Activated CD8-positive, alpha-beta T cell treated with anti-CD3 and anti-CD28 coated beads, Interleukin-2, amount 10 ng/mL, durations not matched to agents 7 days and 5 days (primary cell): ENCODE measurements at regions not wholly inside any gene's neighbourhood (a gene's known extent, or its start where the extent isn't known, plus 50 kb on each side); places are given as distances from the start of the nearest gene placed in this dataset.

Experiments used
- ATAC-seq: fragments of 150-1000 bp; cut with Tn5 transposase; one replicate; pipeline ENCODE4 v1.10.0; 2021; ENCODE audit warnings: moderate library complexity
- CTCF ChIA-PET: fragments of 350-600 bp; sonication (Branson Sonifier 250); formaldehyde crosslinking; loops from one replicate; lab custom pipeline; 2021; ENCODE audit warnings: antibody characterized with exemption; lab: Charles Lee
- POLR2A ChIA-PET: fragments of 350-600 bp; sonication (Branson Sonifier 250); formaldehyde crosslinking; loops from one replicate; lab custom pipeline; 2021; ENCODE audit warnings: antibody characterized with exemption; lab: Charles Lee
- DNase-seq: peaks from one replicate; pipeline ENCODE4 v3.0.0-alpha.2; 2020
- H3K27ac Mint-ChIP-seq: one replicate; pipeline ENCODE4 v1.8.0; 2021; ENCODE audit warnings: mild to moderate bottlenecking, mixed read lengths
- H3K27me3 Mint-ChIP-seq: one replicate; pipeline ENCODE4 v1.8.0; 2021; ENCODE audit warnings: low read depth, mixed read lengths
- H3K36me3 Mint-ChIP-seq: one replicate; pipeline ENCODE4 v1.8.0; 2021; ENCODE audit warnings: low read depth, mixed read lengths
- H3K4me1 Mint-ChIP-seq: one replicate; pipeline ENCODE4 v1.8.0; 2021; ENCODE audit warnings: low read depth, mixed read lengths
- H3K4me3 Mint-ChIP-seq: one replicate; pipeline ENCODE4 v1.8.0; 2021; ENCODE audit warnings: mild to moderate bottlenecking, mixed read lengths
- H3K9me3 Mint-ChIP-seq: one replicate; pipeline ENCODE4 v1.8.0; 2022; ENCODE audit warnings: mixed read lengths; ENCODE audit not compliant: insufficient read depth

DNA sequence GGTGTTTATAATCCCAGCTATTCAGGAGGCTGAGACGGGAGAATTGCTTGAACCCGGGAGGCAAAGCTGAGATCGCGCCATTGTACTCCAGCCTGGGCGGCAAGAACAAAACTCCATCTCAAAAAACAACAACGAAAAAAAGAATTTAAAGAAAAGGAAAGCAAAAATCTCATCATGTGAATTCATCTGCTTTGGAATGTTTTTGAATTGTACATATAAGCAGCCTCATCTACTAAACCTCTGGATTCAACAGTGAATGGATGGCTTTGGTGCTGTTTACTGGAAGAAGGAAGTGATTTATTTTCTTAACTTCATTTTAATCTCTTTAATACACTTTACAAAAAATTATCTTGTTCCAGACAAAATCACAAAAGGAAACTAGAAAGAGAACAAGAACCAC is 51.8 kb upstream of the PNRC1 start:
- Mint-ChIP-seq H3K27me3 (peaks cover 10% of the 10 kb centered on the region), H3K27ac (no peak overlapping the region), H3K9me3 (no peaks in the 10 kb centered on the region), H3K36me3 (no peaks in the 10 kb centered on the region), H3K4me1 (peaks cover 4% of the 10 kb centered on the region), H3K4me3 (no peak overlapping the region)
- ChIA-PET CTCF (no interaction called here), POLR2A (no interaction called here)
- DNase-seq (no peak), ATAC-seq (no peak)

- no peak overlapping the region for H3K4me3 Mint-ChIP-seq
- H3K9me3 Mint-ChIP-seq = no peaks in the 10 kb centered on the region
- peaks cover 10% of the 10 kb centered on the region for H3K27me3 Mint-ChIP-seq
- CTCF ChIA-PET = no interaction called here
- H3K27ac Mint-ChIP-seq = no peak overlapping the region
- H3K4me1 Mint-ChIP-seq = peaks cover 4% of the 10 kb centered on the region
- ATAC-seq (no peak), DNase-seq (no peak)
- no peaks in the 10 kb centered on the region for H3K36me3 Mint-ChIP-seq
- POLR2A ChIA-PET = interaction anchor here (0.6 to 1.4 kb wide), 3 partner anchors 53 to 459 kb away, joined by 3 to 4 read pairs (median 4); partner anchors contain the start of gene PNRC1
Measured at GRCh38 chr6:89027756-89028155, 52.8 kb upstream of the PNRC1 start.

DNA sequence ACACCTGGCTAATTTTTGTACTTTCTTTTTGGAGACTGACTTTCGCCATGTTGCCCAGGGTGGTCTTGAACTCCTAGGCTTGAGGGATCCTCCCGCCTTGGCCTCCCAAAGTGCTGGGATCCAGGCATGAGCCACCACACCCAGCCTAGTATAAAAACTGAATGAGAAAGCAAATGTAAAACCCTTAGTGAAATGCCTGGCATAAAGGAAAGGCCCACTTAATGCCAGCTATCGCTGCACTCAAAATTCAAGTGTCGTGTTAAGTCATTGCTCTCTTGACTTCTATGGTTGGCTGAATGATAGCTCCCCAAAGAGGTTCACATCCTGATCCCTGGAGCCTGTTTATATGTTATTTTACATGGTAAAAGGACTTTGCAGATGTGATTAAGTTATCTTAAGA is 54.4 kb upstream of the PNRC1 start:
- DNase-seq = no peak
- CTCF ChIA-PET = no interaction called here
- H3K4me3 Mint-ChIP-seq = no peak overlapping the region
- H3K9me3 Mint-ChIP-seq = no peaks in the 10 kb centered on the region
- H3K27ac Mint-ChIP-seq = no peak overlapping the region
- POLR2A ChIA-PET = no interaction called here
- H3K4me1 Mint-ChIP-seq = no peaks in the 10 kb centered on the region
- no peaks in the 10 kb centered on the region for H3K36me3 Mint-ChIP-seq
- no peak for ATAC-seq
- H3K27me3 Mint-ChIP-seq = peaks cover 13% of the 10 kb centered on the region

GRCh38 chr6:89025633-89026032 is 54.9 kb upstream of the PNRC1 start:
- H3K36me3 Mint-ChIP-seq = no peaks in the 10 kb centered on the region
- ATAC-seq (no peak), DNase-seq (no peak)
- no peak overlapping the region for H3K27ac Mint-ChIP-seq
- no peak overlapping the region for H3K4me3 Mint-ChIP-seq
- no peaks in the 10 kb centered on the region for H3K4me1 Mint-ChIP-seq
- ChIA-PET POLR2A (no interaction called here), CTCF (no interaction called here)
- peaks cover 10% of the 10 kb centered on the region for H3K27me3 Mint-ChIP-seq
- H3K9me3 Mint-ChIP-seq = no peaks in the 10 kb centered on the region

DNA sequence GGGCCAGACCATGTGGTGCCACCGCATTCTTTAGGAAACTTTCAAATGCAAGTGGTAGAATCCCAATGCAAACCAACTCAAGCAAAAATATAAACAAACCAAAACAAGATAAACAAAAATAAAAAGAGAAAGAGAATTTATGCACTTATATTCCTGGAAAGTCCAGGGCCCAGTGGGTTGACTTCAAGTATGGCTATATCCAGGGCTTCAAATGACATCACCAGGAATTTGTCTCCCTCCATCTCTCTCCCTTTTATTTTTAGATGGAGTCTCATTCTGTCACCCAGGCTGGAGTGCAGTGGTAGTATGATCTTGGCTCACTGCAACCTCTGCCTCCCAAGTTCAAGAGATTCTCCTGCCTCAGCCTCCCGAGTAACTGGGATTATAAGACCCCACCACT is 56.1 kb upstream of the PNRC1 start:
- no peak overlapping the region for H3K4me3 Mint-ChIP-seq
- H3K27me3 Mint-ChIP-seq = peaks cover 10% of the 10 kb centered on the region
- no peaks in the 10 kb centered on the region for H3K4me1 Mint-ChIP-seq
- ATAC-seq = no peak
- H3K36me3 Mint-ChIP-seq = no peaks in the 10 kb centered on the region
- ChIA-PET POLR2A (no interaction called here), CTCF (no interaction called here)
- DNase-seq = no peak
- no peaks in the 10 kb centered on the region for H3K9me3 Mint-ChIP-seq
- no peak overlapping the region for H3K27ac Mint-ChIP-seq

DNA sequence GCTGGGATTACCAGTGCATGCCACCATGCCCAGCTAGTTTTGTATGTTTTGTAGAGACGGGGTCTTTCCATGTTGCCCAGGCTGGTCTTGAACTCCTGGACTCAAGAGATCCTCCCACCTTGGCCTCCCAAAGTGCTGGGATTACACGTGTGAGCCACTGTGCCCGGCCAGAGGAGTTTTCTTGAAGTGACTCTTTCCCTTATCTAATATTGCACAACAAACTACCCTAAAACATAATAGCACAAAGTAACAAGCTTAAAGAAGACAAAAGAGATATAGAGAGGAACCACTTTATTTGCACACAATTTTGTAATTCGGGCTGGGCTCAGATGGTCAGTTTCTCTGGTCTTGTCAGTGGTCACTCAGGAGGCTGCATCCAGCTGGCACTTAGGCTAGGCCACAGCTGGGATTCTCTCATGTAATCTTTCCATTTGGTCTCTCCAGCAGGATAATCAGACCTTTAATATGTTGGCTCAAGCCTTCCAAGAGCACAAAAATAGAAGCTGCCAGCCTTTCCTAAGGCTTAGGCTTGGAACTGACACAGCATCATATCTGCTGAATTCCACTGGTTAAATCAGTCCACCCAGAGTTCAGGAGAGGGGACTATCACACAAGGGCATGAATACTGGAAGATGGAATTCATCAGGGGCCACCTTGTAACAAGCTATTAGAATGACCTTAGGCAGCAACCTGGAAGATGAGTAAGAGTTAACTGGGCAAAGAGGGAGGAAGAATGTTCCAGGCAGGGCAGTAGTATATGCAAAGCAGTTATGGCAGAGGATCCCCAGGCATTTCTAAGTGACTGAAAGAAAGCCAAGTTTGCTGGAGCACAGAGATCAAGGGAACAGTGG is 56.7 kb upstream of the PNRC1 start:
- peaks cover 10% of the 10 kb centered on the region for H3K27me3 Mint-ChIP-seq
- H3K27ac Mint-ChIP-seq = no peak overlapping the region
- no peak for DNase-seq
- no peak for ATAC-seq
- H3K4me3 Mint-ChIP-seq = no peak overlapping the region
- no peaks in the 10 kb centered on the region for H3K36me3 Mint-ChIP-seq
- POLR2A ChIA-PET = no interaction called here
- H3K9me3 Mint-ChIP-seq = no peaks in the 10 kb centered on the region
- no peaks in the 10 kb centered on the region for H3K4me1 Mint-ChIP-seq
- CTCF ChIA-PET = no interaction called here

DNA sequence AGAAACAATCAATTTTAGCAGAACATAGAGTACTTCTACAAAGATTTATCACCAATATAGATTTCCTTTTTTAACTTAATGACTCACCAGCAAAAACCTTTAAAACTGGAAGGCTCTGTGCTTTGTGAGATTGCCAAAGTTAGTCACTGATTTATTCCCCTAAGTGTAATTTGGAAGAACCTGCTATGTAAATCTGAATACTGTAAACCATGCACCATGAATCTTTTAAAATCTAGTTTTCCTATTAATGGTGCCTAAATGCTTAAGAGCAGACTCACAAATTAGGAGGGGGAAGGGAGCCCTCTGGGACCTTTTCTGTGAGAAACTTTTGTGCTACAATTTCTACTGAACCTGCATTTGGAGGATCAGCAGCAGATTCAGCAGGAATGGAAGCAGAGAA is 57.8 kb upstream of the PNRC1 start:
- Mint-ChIP-seq H3K9me3 (no peaks in the 10 kb centered on the region), H3K27ac (no peak overlapping the region), H3K4me3 (no peak overlapping the region), H3K27me3 (peaks cover 9% of the 10 kb centered on the region), H3K4me1 (no peaks in the 10 kb centered on the region), H3K36me3 (no peaks in the 10 kb centered on the region)
- no peak for DNase-seq
- ATAC-seq = no peak
- POLR2A ChIA-PET = no interaction called here
- CTCF ChIA-PET = no interaction called here

- no peak for DNase-seq
- no peak overlapping the region for H3K27ac Mint-ChIP-seq
- no peaks in the 10 kb centered on the region for H3K36me3 Mint-ChIP-seq
- CTCF ChIA-PET = interaction anchor here (0.5 kb wide), 1 partner anchor 26 kb away, joined by 3 read pairs; no protein-coding TSS in a partner anchor
- POLR2A ChIA-PET = no interaction called here
- peaks cover 6% of the 10 kb centered on the region for H3K27me3 Mint-ChIP-seq
- H3K4me3 Mint-ChIP-seq = no peak overlapping the region
- H3K9me3 Mint-ChIP-seq = no peaks in the 10 kb centered on the region
- ATAC-seq = no peak
- H3K4me1 Mint-ChIP-seq = no peaks in the 10 kb centered on the region
Measured at GRCh38 chr6:89021629-89022028, 58.2 kb upstream of the RNGTT start.

- ChIA-PET CTCF (no interaction called here), POLR2A (no interaction called here)
- H3K27me3 Mint-ChIP-seq = peaks cover 2% of the 10 kb centered on the region
Measured at GRCh38 chr6:89015971-89016370, 52.6 kb upstream of the RNGTT start.

GRCh38 chr6:89013438-89013837 is 50.0 kb upstream of the RNGTT start:
- CTCF ChIA-PET = no interaction called here
- H3K4me3 Mint-ChIP-seq = no peak overlapping the region
- H3K4me1 Mint-ChIP-seq = peaks cover 3% of the 10 kb centered on the region
- POLR2A ChIA-PET = no interaction called here
- DNase-seq = no peak
- peaks cover 2% of the 10 kb centered on the region for H3K27me3 Mint-ChIP-seq
- peaks cover 3% of the 10 kb centered on the region for H3K9me3 Mint-ChIP-seq
- ATAC-seq = no peak
- H3K27ac Mint-ChIP-seq = no peak overlapping the region
- H3K36me3 Mint-ChIP-seq = no peaks in the 10 kb centered on the region

More at GRCh38 chr6:89015971-89016370, 52.6 kb upstream of the RNGTT start:
- Mint-ChIP-seq H3K4me1 (no peaks in the 10 kb centered on the region), H3K4me3 (no peak overlapping the region), H3K27ac (no peak overlapping the region), H3K9me3 (peaks cover 3% of the 10 kb centered on the region), H3K36me3 (no peaks in the 10 kb centered on the region)
- ATAC-seq (no peak), DNase-seq (no peak)
